Neural progenitor cell (in vitro differentiated cells): ENCODE measurements at regions not wholly inside any gene's neighbourhood (a gene's known extent, or its start where the extent isn't known, plus 50 kb on each side); places are given as distances from the start of the nearest gene placed in this dataset.

ENCODE experiments used
- DNase-seq: peaks from one replicate; pipeline ENCODE4 v3.0.0-alpha.2; 2016; ENCODE audit warnings: low spot score
- H2AFZ ChIP-seq: fragments of 200-600 bp; sonication (generic); replicated peaks from 2 replicates; pipeline ENCODE4 v1.6.1; 2016; ENCODE audit warnings: antibody characterized with exemption
- H3F3A ChIP-seq: fragments of 200-600 bp; sonication (generic); 2 replicates; pipeline ENCODE4 v1.6.1; 2016; ENCODE audit warnings: antibody characterized with exemption, low read depth
- H3K27ac ChIP-seq: fragments of 200-600 bp; sonication (generic); 2 replicates; pipeline ENCODE4 v1.5.1; 2016; ENCODE audit warnings: mild to moderate bottlenecking
- H3K27me3 ChIP-seq: fragments of 200-600 bp; sonication (generic); 2 replicates; pipeline ENCODE4 v1.6.1; 2016; ENCODE audit warnings: mild to moderate bottlenecking, moderate library complexity
- H3K36me3 ChIP-seq: fragments of 200-600 bp; sonication (generic); 2 replicates; pipeline ENCODE4 v1.5.1; 2016
- H3K4me1 ChIP-seq: fragments of 200-600 bp; sonication (generic); 2 replicates; pipeline ENCODE4 v1.6.1; 2016; ENCODE audit warnings: mixed run types
- H3K4me2 ChIP-seq: fragments of 200-600 bp; sonication (generic); 2 replicates; pipeline ENCODE4 v1.6.1; 2016
- H3K4me3 ChIP-seq: fragments of 200-600 bp; sonication (generic); 2 replicates; pipeline ENCODE4 v1.5.1; 2016
- H3K79me2 ChIP-seq: fragments of 200-600 bp; sonication (generic); 2 replicates; pipeline ENCODE4 v1.6.1; 2016; ENCODE audit warnings: low read depth
- H3K9ac ChIP-seq: fragments of 200-600 bp; sonication (generic); 2 replicates; pipeline ENCODE4 v1.6.1; 2016
- H3K9me3 ChIP-seq: fragments of 200-600 bp; sonication (generic); 2 replicates; pipeline ENCODE4 v1.5.1; 2016; ENCODE audit warnings: low read depth
- H4K20me1 ChIP-seq: fragments of 200-600 bp; sonication (generic); 2 replicates; pipeline ENCODE4 v1.6.1; 2016; ENCODE audit warnings: low read depth
- H3K27ac Mint-ChIP-seq: 3 replicates; pipeline ENCODE4 v1.8.0; 2021; ENCODE audit warnings: mixed read lengths
- H3K27me3 Mint-ChIP-seq: 2 replicates; pipeline ENCODE4 v1.8.0; 2022; ENCODE audit warnings: low read depth, mild to moderate bottlenecking, inconsistent platforms, moderate library complexity, mixed read lengths; ENCODE audit not compliant: insufficient read depth
- H3K36me3 Mint-ChIP-seq: 3 replicates; pipeline ENCODE4 v1.8.0; 2021; ENCODE audit warnings: mixed read lengths
- H3K4me1 Mint-ChIP-seq: 3 replicates; pipeline ENCODE4 v1.8.0; 2021; ENCODE audit warnings: mixed read lengths
- H3K4me3 Mint-ChIP-seq: 3 replicates; pipeline ENCODE4 v1.8.0; 2021; ENCODE audit warnings: mild to moderate bottlenecking, moderate library complexity, mixed read lengths
- H3K9me3 Mint-ChIP-seq: 3 replicates; pipeline ENCODE4 v1.8.0; 2020; ENCODE audit warnings: mixed read lengths
- EZH2 ChIP-seq: fragments of 200-600 bp; sonication (generic); IDR thresholded peaks from 2 replicates; pipeline ENCODE4 v1.6.1; 2017; ENCODE audit warnings: antibody characterized with exemption, mild to moderate bottlenecking, moderate library complexity
- EZH2phosphoT487 ChIP-seq: fragments of 200-600 bp; sonication (generic); IDR thresholded peaks from 2 replicates; pipeline ENCODE4 v1.6.1; 2017; ENCODE audit warnings: antibody characterized with exemption
- TF ChIP-seq, protein P1 (sequence below): fragments of 200-600 bp; sonication (generic); IDR thresholded peaks from 2 replicates; pipeline ENCODE4 v1.5.1; 2017; ENCODE audit warnings: antibody characterized with exemption, mild to moderate bottlenecking

- Mint-ChIP-seq H3K27me3 (peaks cover 7% of the 10 kb centered on the region), H3K9me3 (no peaks in the 10 kb centered on the region), H3K27ac (peak overlapping the region; percentile 88), H3K4me1 (peaks cover 30% of the 10 kb centered on the region), H3K36me3 (no peaks in the 10 kb centered on the region), H3K4me3 (peak overlapping the region; percentile 72)
- no peak overlapping the region for H3K4me2 ChIP-seq
- no peaks in the 10 kb centered on the region for H3K79me2 ChIP-seq
- H3K27ac ChIP-seq = no peak overlapping the region
- TF ChIP-seq EZH2phosphoT487 (no peak), EZH2 (no peak)
- TF ChIP-seq, protein P1, sequence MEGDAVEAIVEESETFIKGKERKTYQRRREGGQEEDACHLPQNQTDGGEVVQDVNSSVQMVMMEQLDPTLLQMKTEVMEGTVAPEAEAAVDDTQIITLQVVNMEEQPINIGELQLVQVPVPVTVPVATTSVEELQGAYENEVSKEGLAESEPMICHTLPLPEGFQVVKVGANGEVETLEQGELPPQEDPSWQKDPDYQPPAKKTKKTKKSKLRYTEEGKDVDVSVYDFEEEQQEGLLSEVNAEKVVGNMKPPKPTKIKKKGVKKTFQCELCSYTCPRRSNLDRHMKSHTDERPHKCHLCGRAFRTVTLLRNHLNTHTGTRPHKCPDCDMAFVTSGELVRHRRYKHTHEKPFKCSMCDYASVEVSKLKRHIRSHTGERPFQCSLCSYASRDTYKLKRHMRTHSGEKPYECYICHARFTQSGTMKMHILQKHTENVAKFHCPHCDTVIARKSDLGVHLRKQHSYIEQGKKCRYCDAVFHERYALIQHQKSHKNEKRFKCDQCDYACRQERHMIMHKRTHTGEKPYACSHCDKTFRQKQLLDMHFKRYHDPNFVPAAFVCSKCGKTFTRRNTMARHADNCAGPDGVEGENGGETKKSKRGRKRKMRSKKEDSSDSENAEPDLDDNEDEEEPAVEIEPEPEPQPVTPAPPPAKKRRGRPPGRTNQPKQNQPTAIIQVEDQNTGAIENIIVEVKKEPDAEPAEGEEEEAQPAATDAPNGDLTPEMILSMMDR = no peak
- H3K9ac ChIP-seq = no peak overlapping the region
- H3F3A ChIP-seq = no peaks in the 10 kb centered on the region
- no peak overlapping the region for H2AFZ ChIP-seq
- no peaks in the 10 kb centered on the region for H3K4me1 ChIP-seq
- no peak for DNase-seq
- no peaks in the 10 kb centered on the region for H4K20me1 ChIP-seq
- H3K9me3 ChIP-seq = no peaks in the 10 kb centered on the region
- H3K4me3 ChIP-seq = no peak overlapping the region
- H3K27me3 ChIP-seq = no peaks in the 10 kb centered on the region
- H3K36me3 ChIP-seq = no peaks in the 10 kb centered on the region
Measured at GRCh38 chr17:79465011-79465680, 145.7 kb downstream of the RBFOX3 start.

GRCh38 chr17:79464318-79465010 is 146.4 kb downstream of the RBFOX3 start:
- H3K36me3 Mint-ChIP-seq = no peaks in the 10 kb centered on the region
- Histone ChIP-seq H3K4me3 (no peak overlapping the region), H4K20me1 (no peaks in the 10 kb centered on the region), H3K9me3 (no peaks in the 10 kb centered on the region), H3K4me1 (no peaks in the 10 kb centered on the region), H3K27me3 (no peaks in the 10 kb centered on the region), H3K27ac (no peak overlapping the region), H3K4me2 (no peak overlapping the region), H3K9ac (no peak overlapping the region), H3K79me2 (no peaks in the 10 kb centered on the region), H3F3A (no peaks in the 10 kb centered on the region), H3K36me3 (no peaks in the 10 kb centered on the region), H2AFZ (no peak overlapping the region)
- DNase-seq = no peak
- no peak overlapping the region for H3K27ac Mint-ChIP-seq
- no peak overlapping the region for H3K4me3 Mint-ChIP-seq
- no peaks in the 10 kb centered on the region for H3K9me3 Mint-ChIP-seq
- no peak for TF ChIP-seq EZH2
- TF ChIP-seq EZH2phosphoT487 = no peak
- TF ChIP-seq, protein P1 = no peak
- H3K27me3 Mint-ChIP-seq = peaks cover 7% of the 10 kb centered on the region
- peaks cover 34% of the 10 kb centered on the region for H3K4me1 Mint-ChIP-seq

GRCh38 chr17:79463421-79464317 is 147.2 kb downstream of the RBFOX3 start:
- Mint-ChIP-seq H3K4me1 (peaks cover 34% of the 10 kb centered on the region), H3K4me3 (no peak overlapping the region)

More at GRCh38 chr17:79463421-79464317, 147.2 kb downstream of the RBFOX3 start:
- Histone ChIP-seq H3K4me2 (no peak overlapping the region), H3K9ac (no peak overlapping the region), H2AFZ (no peak overlapping the region), H3K9me3 (no peaks in the 10 kb centered on the region), H3K27me3 (no peaks in the 10 kb centered on the region), H4K20me1 (no peaks in the 10 kb centered on the region), H3K27ac (no peak overlapping the region), H3K36me3 (no peaks in the 10 kb centered on the region), H3F3A (no peaks in the 10 kb centered on the region), H3K4me1 (no peaks in the 10 kb centered on the region), H3K79me2 (no peaks in the 10 kb centered on the region), H3K4me3 (no peak overlapping the region)
- TF ChIP-seq EZH2 (no peak), EZH2phosphoT487 (no peak)
- TF ChIP-seq, protein P1 = no peak
- H3K36me3 Mint-ChIP-seq = no peaks in the 10 kb centered on the region
- DNase-seq = no peak
- H3K9me3 Mint-ChIP-seq = no peaks in the 10 kb centered on the region
- H3K27me3 Mint-ChIP-seq = peaks cover 7% of the 10 kb centered on the region
- H3K27ac Mint-ChIP-seq = no peak overlapping the region
